HG03103 (cell line): ENCODE measurements at regions not wholly inside any gene's neighbourhood (a gene's known extent, or its start where the extent isn't known, plus 50 kb on each side); places are given as distances from the start of the nearest gene placed in this dataset.
"Not testable (repeated sequence)": the region's sequence is repeated elsewhere in the genome, so short reads cannot be mapped to it uniquely, and the experiment has no call there.

ENCODE experiments used
- ATAC-seq: cut with Tn5 transposase; IDR thresholded peaks from one replicate; pipeline ENCODE4 v1.9.1; 2021; ENCODE audit warnings: low read depth; ENCODE audit not compliant: unreplicated experiment

- ATAC-seq, result peak; percentile 88
These were observed 128.5 kb upstream of the STEAP1 start for GRCh38 chr7:90025771-90026170.

- ATAC-seq, result no peak
These were observed 120.4 kb upstream of the STEAP1 start for GRCh38 chr7:90033850-90034249.

DNA sequence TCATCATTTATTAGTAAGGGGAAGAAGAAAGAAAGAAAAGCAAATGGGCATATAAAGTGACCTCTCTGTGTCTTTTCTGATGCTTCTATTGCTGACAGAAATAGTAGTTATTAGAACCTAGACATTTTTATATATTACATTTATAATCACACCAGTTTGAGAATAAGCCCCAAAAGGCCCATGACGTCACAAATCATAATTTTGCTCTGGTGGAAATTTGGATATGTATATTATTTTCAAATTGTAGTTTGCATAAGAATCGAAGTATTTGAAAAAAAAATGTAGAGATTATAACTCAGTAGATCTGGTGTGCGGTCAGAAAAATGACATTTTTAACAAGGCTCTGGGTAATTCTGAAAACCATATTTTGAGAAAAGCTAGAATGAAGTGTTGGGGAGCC is 101.2 kb upstream of the STEAP1 start:
- no peak for ATAC-seq

DNA sequence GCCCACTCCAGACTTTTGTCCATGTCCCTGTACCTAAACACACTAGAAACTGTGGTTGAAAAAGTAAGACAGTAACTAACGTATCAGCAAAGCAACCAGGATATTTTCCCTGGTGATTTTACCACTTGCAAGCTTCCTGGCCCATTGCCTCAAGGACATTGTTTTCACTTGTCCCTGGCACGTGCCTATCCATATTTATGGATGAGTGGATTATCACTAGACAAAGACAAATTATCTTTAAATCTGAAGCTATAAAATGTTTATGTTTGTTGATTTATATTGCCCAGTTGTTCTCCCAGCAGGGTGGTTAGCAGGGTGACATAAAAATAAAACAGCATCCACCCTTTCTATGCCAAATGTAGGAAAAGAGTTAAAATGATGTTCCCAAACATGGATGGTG is 93.2 kb upstream of the STEAP1 start:
- no peak for ATAC-seq

- no peak for ATAC-seq
These were observed 89.9 kb upstream of the STEAP1 start for GRCh38 chr7:90064370-90064769.

GRCh38 chr7:90067171-90067570 is 87.1 kb upstream of the STEAP1 start:
- ATAC-seq, result no peak

GRCh38 chr7:90070238-90070637 is 84.0 kb upstream of the STEAP1 start:
- not testable (repeated sequence) for ATAC-seq

- no peak for ATAC-seq
These were observed 75.3 kb upstream of the STEAP1 start for GRCh38 chr7:90078921-90079320.

GRCh38 chr7:90081621-90082020 is 72.6 kb upstream of the STEAP1 start:
- ATAC-seq, result no peak

DNA sequence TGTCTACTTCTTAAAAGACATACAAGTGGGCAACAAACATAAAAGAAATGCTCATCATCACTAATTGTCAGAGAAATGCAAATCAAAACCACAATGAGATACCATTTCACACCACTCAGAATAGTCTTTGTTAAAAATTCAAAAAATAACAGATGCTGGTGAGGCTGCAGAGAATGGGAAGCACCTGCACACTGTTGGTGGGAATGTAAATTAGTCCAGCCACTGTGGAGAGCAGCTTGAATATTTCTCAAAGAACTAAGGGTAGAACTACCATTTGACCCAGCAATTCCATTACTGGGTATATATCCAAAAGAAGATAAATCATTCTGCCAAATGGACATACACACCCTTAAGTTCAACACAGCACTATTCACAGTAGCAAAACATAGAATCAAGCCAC is 61.8 kb upstream of the STEAP1 start:
- no peak for ATAC-seq

- no peak for ATAC-seq
These were observed 60.2 kb upstream of the STEAP1 start for GRCh38 chr7:90094030-90094429.
